GM23338 (cell line): ENCODE measurements at regions not wholly inside any gene's neighbourhood (a gene's known extent, or its start where the extent isn't known, plus 50 kb on each side); places are given as distances from the start of the nearest gene placed in this dataset.

Source experiments
- ATAC-seq: fragments of 200-7000 bp; cut with Tn5 transposase; 3 replicates; pipeline ENCODE4 v1.9.1; 2020
- DNase-seq: peaks from one replicate; pipeline ENCODE4 v3.0.0-alpha.2; 2015; ENCODE audit warnings: low spot score
- H2AFZ ChIP-seq: fragments of 200-600 bp; sonication (generic); 2 replicates; pipeline ENCODE4 v1.8.0; 2016; ENCODE audit warnings: antibody characterized with exemption, mild to moderate bottlenecking, moderate library complexity
- H3F3A ChIP-seq: fragments of 200-600 bp; sonication (generic); replicated peaks from 2 replicates; pipeline ENCODE4 v1.8.0; 2017; ENCODE audit warnings: antibody characterized with exemption, mixed run types, low read depth
- H3K27ac ChIP-seq: fragments of 200-600 bp; sonication (generic); 2 replicates; pipeline ENCODE4 v1.6.1; 2016; ENCODE audit warnings: low read depth
- H3K27me3 ChIP-seq: fragments of 200-600 bp; sonication (generic); 2 replicates; pipeline ENCODE4 v1.8.0; 2016; ENCODE audit warnings: mild to moderate bottlenecking, mixed run types, moderate library complexity; ENCODE audit not compliant: insufficient read depth
- H3K36me3 ChIP-seq: fragments of 200-600 bp; sonication (generic); 2 replicates; pipeline ENCODE4 v1.8.0; 2016; ENCODE audit warnings: mild to moderate bottlenecking; ENCODE audit not compliant: insufficient read depth
- H3K4me1 ChIP-seq: fragments of 200-600 bp; sonication (generic); 2 replicates; pipeline ENCODE4 v1.8.0; 2016; ENCODE audit warnings: mild to moderate bottlenecking, moderate library complexity; ENCODE audit not compliant: insufficient read depth
- H3K4me2 ChIP-seq: fragments of 200-600 bp; sonication (generic); 2 replicates; pipeline ENCODE4 v1.7.1; 2017; ENCODE audit warnings: mixed run types
- H3K4me3 ChIP-seq: fragments of 200-600 bp; sonication (generic); 2 replicates; pipeline ENCODE4 v1.6.1; 2016; ENCODE audit warnings: mixed run types
- H3K79me2 ChIP-seq: fragments of 200-600 bp; sonication (generic); replicated peaks from 2 replicates; pipeline ENCODE4 v1.8.0; 2017; ENCODE audit warnings: mild to moderate bottlenecking; ENCODE audit not compliant: insufficient read depth
- H3K9me2 ChIP-seq: fragments of 200-600 bp; sonication (generic); 2 replicates; pipeline ENCODE4 v1.8.0; 2017; ENCODE audit not compliant: insufficient read depth
- H4K20me1 ChIP-seq: fragments of 200-600 bp; sonication (generic); replicated peaks from 2 replicates; pipeline ENCODE4 v1.8.0; 2017; ENCODE audit warnings: mild to moderate bottlenecking; ENCODE audit not compliant: insufficient read depth
- H3K27ac Mint-ChIP-seq: 2 replicates; pipeline ENCODE4 v1.8.0; 2020; ENCODE audit warnings: inconsistent platforms, mild to moderate bottlenecking, moderate library complexity, mixed read lengths
- H3K27me3 Mint-ChIP-seq: 3 replicates; pipeline ENCODE4 v1.8.0; 2022; ENCODE audit warnings: low read depth, mild to moderate bottlenecking, moderate library complexity, mixed read lengths, inconsistent platforms; ENCODE audit not compliant: insufficient read depth, poor library complexity
- H3K36me3 Mint-ChIP-seq: 3 replicates; pipeline ENCODE4 v1.8.0; 2021; ENCODE audit warnings: low read depth, mild to moderate bottlenecking, inconsistent platforms, moderate library complexity, mixed read lengths
- H3K4me1 Mint-ChIP-seq: 3 replicates; pipeline ENCODE4 v1.8.0; 2020; ENCODE audit warnings: mild to moderate bottlenecking, inconsistent platforms, mixed read lengths
- H3K4me3 Mint-ChIP-seq: 3 replicates; pipeline ENCODE4 v1.8.0; 2021; ENCODE audit warnings: moderate library complexity, mild to moderate bottlenecking, inconsistent platforms, mixed read lengths
- H3K9me3 Mint-ChIP-seq: 3 replicates; pipeline ENCODE4 v1.8.0; 2020; ENCODE audit warnings: moderate library complexity, mild to moderate bottlenecking, inconsistent platforms, mixed read lengths
- CREB1 ChIP-seq: fragments of 250-450 bp; sonication (Bioruptor Pico); IDR thresholded peaks from 2 replicates; pipeline ENCODE4 v1.5.0; 2020; ENCODE audit warnings: low read depth, mild to moderate bottlenecking, moderate library complexity
- EZH2 ChIP-seq: fragments of 200-600 bp; sonication (generic); IDR thresholded peaks from one replicate; pipeline ENCODE4 v1.8.0; 2017; ENCODE audit warnings: antibody characterized with exemption, mild to moderate bottlenecking, low read depth; ENCODE audit not compliant: unreplicated experiment
- EZH2phosphoT487 ChIP-seq: fragments of 200-600 bp; sonication (generic); IDR thresholded peaks from one replicate; pipeline ENCODE4 v1.8.1; 2018; ENCODE audit warnings: antibody characterized with exemption; ENCODE audit not compliant: unreplicated experiment
- JUNB ChIP-seq: IDR thresholded peaks from one replicate; pipeline ENCODE4 v1.6.1; 2016; ENCODE audit warnings: antibody characterized with exemption; ENCODE audit not compliant: unreplicated experiment
- NANOG ChIP-seq: IDR thresholded peaks from 2 replicates; pipeline ENCODE4 v1.6.1; 2016; ENCODE audit warnings: antibody characterized with exemption, borderline replicate concordance
- POLR2AphosphoS5 ChIP-seq: IDR thresholded peaks from 2 replicates; pipeline ENCODE4 v1.6.1; 2016; ENCODE audit warnings: antibody characterized with exemption, low read depth
- STAT1 ChIP-seq: IDR thresholded peaks from one replicate; pipeline ENCODE4 v1.6.1; 2016; ENCODE audit warnings: antibody characterized with exemption; ENCODE audit not compliant: unreplicated experiment
- ZNF114 ChIP-seq: fragments of 250-450 bp; sonication (Bioruptor Pico); IDR thresholded peaks from 2 replicates; pipeline ENCODE4 v1.5.0; 2020; ENCODE audit warnings: mild to moderate bottlenecking, moderate library complexity
- ZNF331 ChIP-seq: fragments of 250-450 bp; sonication (Bioruptor Pico); IDR thresholded peaks from 2 replicates; pipeline ENCODE4 v1.5.0; 2020; ENCODE audit warnings: low read depth, mild to moderate bottlenecking, moderate library complexity
- TF ChIP-seq, protein P1 (sequence below): fragments of 250-450 bp; sonication (Bioruptor Pico); IDR thresholded peaks from 2 replicates; pipeline ENCODE4 v1.5.0; 2020; ENCODE audit warnings: mild to moderate bottlenecking, moderate library complexity
- TF ChIP-seq, protein P2 (sequence below): IDR thresholded peaks from one replicate; pipeline ENCODE4 v1.6.1; 2018; ENCODE audit warnings: antibody characterized with exemption; ENCODE audit not compliant: unreplicated experiment
- TF ChIP-seq, protein P3 (sequence below): IDR thresholded peaks from 2 replicates; pipeline ENCODE4 v1.6.1; 2016; ENCODE audit warnings: antibody characterized with exemption
- TF ChIP-seq, protein P4 (sequence below), 2 experiments: fragments of 200-600 bp in 1 of 2; sonication (generic) in 1 of 2; conservative IDR thresholded peaks; 2 replicates each; pipeline versions ENCODE4 v1.5.1 to v1.6.1; 2016 to 2017; ENCODE audit warnings: antibody characterized with exemption in 2 of 2, low read depth in 2 of 2, mild to moderate bottlenecking in 2 of 2, moderate library complexity in 1 of 2

DNA sequence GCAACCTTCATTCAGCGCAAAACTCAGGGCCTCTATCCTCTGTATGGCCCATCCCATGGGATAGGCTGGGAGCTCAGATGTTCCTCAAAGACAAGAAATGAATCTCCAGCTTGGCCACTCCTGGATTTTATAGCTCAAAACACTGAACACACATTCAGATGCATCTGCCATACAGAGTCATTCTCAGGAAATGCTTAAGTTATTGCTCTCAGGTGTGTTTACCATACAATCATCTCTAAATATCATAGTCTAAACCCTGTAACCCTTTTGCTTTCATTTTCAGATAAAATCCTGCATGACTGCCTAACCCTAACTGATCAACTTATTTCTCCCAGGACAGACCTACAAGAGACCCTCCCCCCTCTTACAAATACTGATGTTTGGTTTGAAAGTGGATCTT, 140.9 kb upstream of the FMR1 start:
- H2AFZ ChIP-seq: no peak overlapping the region
- H3K4me2 ChIP-seq: no peak overlapping the region
- TF ChIP-seq NANOG (no peak), STAT1 (no peak), POLR2AphosphoS5 (no peak), EZH2phosphoT487 (no peak), ZNF331 (CRISPR knock-in tag) (no peak), CREB1 (no peak), ZNF114 (CRISPR knock-in tag) (no peak), EZH2 (no peak), JUNB (no peak)
- TF ChIP-seq, protein P1, sequence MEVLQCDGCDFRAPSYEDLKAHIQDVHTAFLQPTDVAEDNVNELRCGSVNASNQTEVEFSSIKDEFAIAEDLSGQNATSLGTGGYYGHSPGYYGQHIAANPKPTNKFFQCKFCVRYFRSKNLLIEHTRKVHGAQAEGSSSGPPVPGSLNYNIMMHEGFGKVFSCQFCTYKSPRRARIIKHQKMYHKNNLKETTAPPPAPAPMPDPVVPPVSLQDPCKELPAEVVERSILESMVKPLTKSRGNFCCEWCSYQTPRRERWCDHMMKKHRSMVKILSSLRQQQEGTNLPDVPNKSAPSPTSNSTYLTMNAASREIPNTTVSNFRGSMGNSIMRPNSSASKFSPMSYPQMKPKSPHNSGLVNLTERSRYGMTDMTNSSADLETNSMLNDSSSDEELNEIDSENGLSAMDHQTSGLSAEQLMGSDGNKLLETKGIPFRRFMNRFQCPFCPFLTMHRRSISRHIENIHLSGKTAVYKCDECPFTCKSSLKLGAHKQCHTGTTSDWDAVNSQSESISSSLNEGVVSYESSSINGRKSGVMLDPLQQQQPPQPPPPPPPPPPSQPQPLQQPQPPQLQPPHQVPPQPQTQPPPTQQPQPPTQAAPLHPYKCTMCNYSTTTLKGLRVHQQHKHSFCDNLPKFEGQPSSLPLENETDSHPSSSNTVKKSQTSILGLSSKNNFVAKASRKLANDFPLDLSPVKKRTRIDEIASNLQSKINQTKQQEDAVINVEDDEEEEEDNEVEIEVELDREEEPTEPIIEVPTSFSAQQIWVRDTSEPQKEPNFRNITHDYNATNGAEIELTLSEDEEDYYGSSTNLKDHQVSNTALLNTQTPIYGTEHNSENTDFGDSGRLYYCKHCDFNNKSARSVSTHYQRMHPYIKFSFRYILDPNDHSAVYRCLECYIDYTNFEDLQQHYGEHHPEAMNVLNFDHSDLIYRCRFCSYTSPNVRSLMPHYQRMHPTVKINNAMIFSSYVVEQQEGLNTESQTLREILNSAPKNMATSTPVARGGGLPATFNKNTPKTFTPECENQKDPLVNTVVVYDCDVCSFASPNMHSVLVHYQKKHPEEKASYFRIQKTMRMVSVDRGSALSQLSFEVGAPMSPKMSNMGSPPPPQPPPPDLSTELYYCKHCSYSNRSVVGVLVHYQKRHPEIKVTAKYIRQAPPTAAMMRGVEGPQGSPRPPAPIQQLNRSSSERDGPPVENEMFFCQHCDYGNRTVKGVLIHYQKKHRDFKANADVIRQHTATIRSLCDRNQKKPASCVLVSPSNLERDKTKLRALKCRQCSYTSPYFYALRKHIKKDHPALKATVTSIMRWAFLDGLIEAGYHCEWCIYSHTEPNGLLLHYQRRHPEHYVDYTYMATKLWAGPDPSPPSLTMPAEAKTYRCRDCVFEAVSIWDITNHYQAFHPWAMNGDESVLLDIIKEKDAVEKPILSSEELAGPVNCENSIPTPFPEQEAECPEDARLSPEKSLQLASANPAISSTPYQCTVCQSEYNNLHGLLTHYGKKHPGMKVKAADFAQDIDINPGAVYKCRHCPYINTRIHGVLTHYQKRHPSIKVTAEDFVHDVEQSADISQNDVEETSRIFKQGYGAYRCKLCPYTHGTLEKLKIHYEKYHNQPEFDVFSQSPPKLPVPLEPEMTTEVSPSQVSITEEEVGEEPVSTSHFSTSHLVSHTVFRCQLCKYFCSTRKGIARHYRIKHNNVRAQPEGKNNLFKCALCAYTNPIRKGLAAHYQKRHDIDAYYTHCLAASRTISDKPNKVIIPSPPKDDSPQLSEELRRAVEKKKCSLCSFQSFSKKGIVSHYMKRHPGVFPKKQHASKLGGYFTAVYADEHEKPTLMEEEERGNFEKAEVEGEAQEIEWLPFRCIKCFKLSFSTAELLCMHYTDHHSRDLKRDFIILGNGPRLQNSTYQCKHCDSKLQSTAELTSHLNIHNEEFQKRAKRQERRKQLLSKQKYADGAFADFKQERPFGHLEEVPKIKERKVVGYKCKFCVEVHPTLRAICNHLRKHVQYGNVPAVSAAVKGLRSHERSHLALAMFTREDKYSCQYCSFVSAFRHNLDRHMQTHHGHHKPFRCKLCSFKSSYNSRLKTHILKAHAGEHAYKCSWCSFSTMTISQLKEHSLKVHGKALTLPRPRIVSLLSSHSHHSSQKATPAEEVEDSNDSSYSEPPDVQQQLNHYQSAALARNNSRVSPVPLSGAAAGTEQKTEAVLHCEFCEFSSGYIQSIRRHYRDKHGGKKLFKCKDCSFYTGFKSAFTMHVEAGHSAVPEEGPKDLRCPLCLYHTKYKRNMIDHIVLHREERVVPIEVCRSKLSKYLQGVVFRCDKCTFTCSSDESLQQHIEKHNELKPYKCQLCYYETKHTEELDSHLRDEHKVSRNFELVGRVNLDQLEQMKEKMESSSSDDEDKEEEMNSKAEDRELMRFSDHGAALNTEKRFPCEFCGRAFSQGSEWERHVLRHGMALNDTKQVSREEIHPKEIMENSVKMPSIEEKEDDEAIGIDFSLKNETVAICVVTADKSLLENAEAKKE (CRISPR knock-in tag): no peak
- TF ChIP-seq, protein P2, sequence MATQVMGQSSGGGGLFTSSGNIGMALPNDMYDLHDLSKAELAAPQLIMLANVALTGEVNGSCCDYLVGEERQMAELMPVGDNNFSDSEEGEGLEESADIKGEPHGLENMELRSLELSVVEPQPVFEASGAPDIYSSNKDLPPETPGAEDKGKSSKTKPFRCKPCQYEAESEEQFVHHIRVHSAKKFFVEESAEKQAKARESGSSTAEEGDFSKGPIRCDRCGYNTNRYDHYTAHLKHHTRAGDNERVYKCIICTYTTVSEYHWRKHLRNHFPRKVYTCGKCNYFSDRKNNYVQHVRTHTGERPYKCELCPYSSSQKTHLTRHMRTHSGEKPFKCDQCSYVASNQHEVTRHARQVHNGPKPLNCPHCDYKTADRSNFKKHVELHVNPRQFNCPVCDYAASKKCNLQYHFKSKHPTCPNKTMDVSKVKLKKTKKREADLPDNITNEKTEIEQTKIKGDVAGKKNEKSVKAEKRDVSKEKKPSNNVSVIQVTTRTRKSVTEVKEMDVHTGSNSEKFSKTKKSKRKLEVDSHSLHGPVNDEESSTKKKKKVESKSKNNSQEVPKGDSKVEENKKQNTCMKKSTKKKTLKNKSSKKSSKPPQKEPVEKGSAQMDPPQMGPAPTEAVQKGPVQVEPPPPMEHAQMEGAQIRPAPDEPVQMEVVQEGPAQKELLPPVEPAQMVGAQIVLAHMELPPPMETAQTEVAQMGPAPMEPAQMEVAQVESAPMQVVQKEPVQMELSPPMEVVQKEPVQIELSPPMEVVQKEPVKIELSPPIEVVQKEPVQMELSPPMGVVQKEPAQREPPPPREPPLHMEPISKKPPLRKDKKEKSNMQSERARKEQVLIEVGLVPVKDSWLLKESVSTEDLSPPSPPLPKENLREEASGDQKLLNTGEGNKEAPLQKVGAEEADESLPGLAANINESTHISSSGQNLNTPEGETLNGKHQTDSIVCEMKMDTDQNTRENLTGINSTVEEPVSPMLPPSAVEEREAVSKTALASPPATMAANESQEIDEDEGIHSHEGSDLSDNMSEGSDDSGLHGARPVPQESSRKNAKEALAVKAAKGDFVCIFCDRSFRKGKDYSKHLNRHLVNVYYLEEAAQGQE: no peak
- TF ChIP-seq, protein P3, sequence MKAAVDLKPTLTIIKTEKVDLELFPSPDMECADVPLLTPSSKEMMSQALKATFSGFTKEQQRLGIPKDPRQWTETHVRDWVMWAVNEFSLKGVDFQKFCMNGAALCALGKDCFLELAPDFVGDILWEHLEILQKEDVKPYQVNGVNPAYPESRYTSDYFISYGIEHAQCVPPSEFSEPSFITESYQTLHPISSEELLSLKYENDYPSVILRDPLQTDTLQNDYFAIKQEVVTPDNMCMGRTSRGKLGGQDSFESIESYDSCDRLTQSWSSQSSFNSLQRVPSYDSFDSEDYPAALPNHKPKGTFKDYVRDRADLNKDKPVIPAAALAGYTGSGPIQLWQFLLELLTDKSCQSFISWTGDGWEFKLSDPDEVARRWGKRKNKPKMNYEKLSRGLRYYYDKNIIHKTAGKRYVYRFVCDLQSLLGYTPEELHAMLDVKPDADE: no peak
- TF ChIP-seq, protein P4, sequence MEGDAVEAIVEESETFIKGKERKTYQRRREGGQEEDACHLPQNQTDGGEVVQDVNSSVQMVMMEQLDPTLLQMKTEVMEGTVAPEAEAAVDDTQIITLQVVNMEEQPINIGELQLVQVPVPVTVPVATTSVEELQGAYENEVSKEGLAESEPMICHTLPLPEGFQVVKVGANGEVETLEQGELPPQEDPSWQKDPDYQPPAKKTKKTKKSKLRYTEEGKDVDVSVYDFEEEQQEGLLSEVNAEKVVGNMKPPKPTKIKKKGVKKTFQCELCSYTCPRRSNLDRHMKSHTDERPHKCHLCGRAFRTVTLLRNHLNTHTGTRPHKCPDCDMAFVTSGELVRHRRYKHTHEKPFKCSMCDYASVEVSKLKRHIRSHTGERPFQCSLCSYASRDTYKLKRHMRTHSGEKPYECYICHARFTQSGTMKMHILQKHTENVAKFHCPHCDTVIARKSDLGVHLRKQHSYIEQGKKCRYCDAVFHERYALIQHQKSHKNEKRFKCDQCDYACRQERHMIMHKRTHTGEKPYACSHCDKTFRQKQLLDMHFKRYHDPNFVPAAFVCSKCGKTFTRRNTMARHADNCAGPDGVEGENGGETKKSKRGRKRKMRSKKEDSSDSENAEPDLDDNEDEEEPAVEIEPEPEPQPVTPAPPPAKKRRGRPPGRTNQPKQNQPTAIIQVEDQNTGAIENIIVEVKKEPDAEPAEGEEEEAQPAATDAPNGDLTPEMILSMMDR (conservative IDR thresholded peaks at IDR 0.05; ENCODE audit: low read depth in 2 of 2): no peak
- Mint-ChIP-seq H3K4me3 (no peak overlapping the region), H3K36me3 (no peaks in the 10 kb centered on the region), H3K4me1 (no peaks in the 10 kb centered on the region), H3K27me3 (no peaks in the 10 kb centered on the region), H3K9me3 (no peaks in the 10 kb centered on the region), H3K27ac (no peak overlapping the region)
- no peaks in the 10 kb centered on the region for H3K36me3 ChIP-seq
- ATAC-seq (no peak), DNase-seq (no peak)
- no peak overlapping the region for H3K4me3 ChIP-seq
- H3K79me2 ChIP-seq: no peaks in the 10 kb centered on the region
- H3K9me2 ChIP-seq: no peaks in the 10 kb centered on the region
- H3K4me1 ChIP-seq: no peaks in the 10 kb centered on the region
- no peaks in the 10 kb centered on the region for H3K27me3 ChIP-seq
- H3K27ac ChIP-seq: no peak overlapping the region
- H3F3A ChIP-seq: no peaks in the 10 kb centered on the region
- no peaks in the 10 kb centered on the region for H4K20me1 ChIP-seq
